ENCODE measurements at regions not wholly inside any gene's neighbourhood (a gene's known extent, or its start where the extent isn't known, plus 50 kb on each side); places are given as distances from the start of the nearest gene placed in this dataset.

- H4K20me1 ChIP-seq (replicated peaks in 1 of 2; ENCODE audit: control insufficient read depth in 1 of 2, insufficient read depth in 2 of 2, low read length in 2 of 2), result no peaks in the 10 kb centered on the region
- no peak overlapping the region for H3K18ac ChIP-seq (ENCODE audit: extremely low read depth, low read length)
- no peak overlapping the region for H2BK15ac ChIP-seq (ENCODE audit: low read length)
- H4K91ac ChIP-seq (replicated peaks; ENCODE audit: insufficient read length, low read length), result no peak overlapping the region
- H3K79me2 ChIP-seq (ENCODE audit: control insufficient read depth in 1 of 2, insufficient read depth in 2 of 2, low read length in 2 of 2), result no peaks in the 10 kb centered on the region
- no peak overlapping the region for H2BK12ac ChIP-seq (ENCODE audit: low read depth, low read length)
- no peaks in the 10 kb centered on the region for H3K79me1 ChIP-seq (ENCODE audit: low read depth, low read length)
- H3K4me3 ChIP-seq (ENCODE audit: extremely low read depth in 1 of 4, insufficient read depth in 2 of 4, low read depth in 3 of 4, low read length in 4 of 4), result no peak overlapping the region
- H3K23me2 ChIP-seq (ENCODE audit: low read depth, low read length), result no peaks in the 10 kb centered on the region
- H2BK5ac ChIP-seq (ENCODE audit: low read depth, low read length), result no peak overlapping the region
- no peak overlapping the region for H3K4me2 ChIP-seq (ENCODE audit: insufficient read depth in 1 of 2, low read depth in 2 of 2, low read length in 2 of 2)
- no peak overlapping the region for H3K14ac ChIP-seq (ENCODE audit: insufficient read length)
- no peak overlapping the region for H3K23ac ChIP-seq (ENCODE audit: insufficient read length)
- H3K56ac ChIP-seq (replicated peaks; ENCODE audit: insufficient read length, low read depth, low read length), result no peak overlapping the region
- POLR2A ChIA-PET (ENCODE audit: partially characterized antibody), result no interaction called here
- FAIRE-seq (no peak), DNase-seq (ENCODE audit: low read depth in 1 of 2, low spot score in 2 of 2) (no peak)
- no peaks in the 10 kb centered on the region for H3K27me3 ChIP-seq (replicated peaks in 1 of 4; ENCODE audit: control insufficient read depth in 3 of 4, extremely low read depth in 1 of 4, insufficient read depth in 3 of 4, low read length in 3 of 4)
- H2AK5ac ChIP-seq (ENCODE audit: low read depth, low read length), result no peak overlapping the region
- CTCF ChIA-PET (ENCODE audit: partially characterized antibody), result interaction anchor here (0.8 to 1.5 kb wide), 4 partner anchors 21 to 54 kb away, joined by 3 to 5 read pairs (median 4); no protein-coding TSS in a partner anchor
- no peaks in the 10 kb centered on the region for H3K36me3 ChIP-seq (ENCODE audit: control insufficient read depth in 2 of 4, insufficient read depth in 4 of 4, low read length in 3 of 4)
- no peak overlapping the region for H2AFZ ChIP-seq (ENCODE audit: low read length)
- no peak overlapping the region for H3K27ac ChIP-seq (ENCODE audit: low read depth, low read length)
- no peak overlapping the region for H4K8ac ChIP-seq (ENCODE audit: extremely low read depth, insufficient read depth, low read length)
- no peak overlapping the region for H3K9ac ChIP-seq (replicated peaks in 1 of 4; ENCODE audit: extremely low read depth in 1 of 4, low read depth in 3 of 4, low read length in 3 of 4)
- WGBS, 2 experiments (ENCODE audit: extremely low coverage in 1 of 2, insufficient coverage in 1 of 2, insufficient read length in 1 of 2, insufficient replicate concordance in 2 of 2, low coverage in 1 of 2, low lambda C conversion rate in 2 of 2, missing lambda C conversion rate in 1 of 2), result 83% methylated on average over 1 of the region's 1 CpG; no CpG with 5 or more reads in 1 of the 2 experiments
- H3K9me3 ChIP-seq (ENCODE audit: insufficient read depth in 2 of 2, low read depth in 1 of 2, low read length in 1 of 2), result no peaks in the 10 kb centered on the region
- no peaks in the 10 kb centered on the region for H3K4me1 ChIP-seq (replicated peaks in 1 of 4; ENCODE audit: control insufficient read depth in 3 of 4, insufficient read depth in 4 of 4, low read length in 3 of 4)
- H2BK120ac ChIP-seq (replicated peaks; ENCODE audit: low read depth, low read length), result no peak overlapping the region
- H4K5ac ChIP-seq (ENCODE audit: insufficient read length, low read depth, low read length), result no peak overlapping the region
- no peak overlapping the region for H3K4ac ChIP-seq (replicated peaks; ENCODE audit: insufficient read length, low read depth, low read length)
- no peak overlapping the region for H2BK20ac ChIP-seq (ENCODE audit: low read length)
- TF ChIP-seq SAP30 (IDR thresholded peaks at IDR 0.05; ENCODE audit: insufficient read depth, insufficient replicate concordance, low read length) (no peak), FOSL1 (IDR thresholded peaks at IDR 0.05; ENCODE audit: insufficient read depth, low read depth, low read length) (no peak), RXRA (IDR thresholded peaks at IDR 0.05; ENCODE audit: insufficient read depth, low read depth, low read length) (no peak), ZNF274 (IDR thresholded peaks at IDR 0.05; ENCODE audit: borderline replicate concordance, extremely low read depth, low read length) (no peak), KDM5A (IDR thresholded peaks at IDR 0.05; ENCODE audit: low read length) (no peak), SUZ12 (IDR thresholded peaks at IDR 0.05; ENCODE audit: low read length) (no peak), KDM1A (IDR thresholded peaks at IDR 0.05; ENCODE audit: borderline replicate concordance, low read length) (no peak), SP4 (IDR thresholded peaks at IDR 0.05; ENCODE audit: low read length) (no peak), KDM4A (IDR thresholded peaks at IDR 0.05; ENCODE audit: low read depth, low read length, severe bottlenecking) (no peak), CREB1 (IDR thresholded peaks at IDR 0.05) (no peak), BRCA1 (IDR thresholded peaks at IDR 0.05; ENCODE audit: low read depth, low read length) (no peak), CBX5 (IDR thresholded peaks at IDR 0.05; ENCODE audit: low read depth, low read length) (no peak), CEBPB (IDR thresholded peaks at IDR 0.05; ENCODE audit: low read depth, low read length) (no peak), JUN (IDR thresholded peaks at IDR 0.05; ENCODE audit: low read depth, low read length) (no peak)
- TF ChIP-seq, protein P1, sequence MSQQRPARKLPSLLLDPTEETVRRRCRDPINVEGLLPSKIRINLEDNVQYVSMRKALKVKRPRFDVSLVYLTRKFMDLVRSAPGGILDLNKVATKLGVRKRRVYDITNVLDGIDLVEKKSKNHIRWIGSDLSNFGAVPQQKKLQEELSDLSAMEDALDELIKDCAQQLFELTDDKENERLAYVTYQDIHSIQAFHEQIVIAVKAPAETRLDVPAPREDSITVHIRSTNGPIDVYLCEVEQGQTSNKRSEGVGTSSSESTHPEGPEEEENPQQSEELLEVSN (IDR thresholded peaks at IDR 0.05), result no peak
These were observed 114.1 kb upstream of the SORCS3 start for GRCh38 chr10:104527013-104527412.
